Coronary artery (tissue), 2 donors: ENCODE measurements at regions not wholly inside any gene's neighbourhood (a gene's known extent, or its start where the extent isn't known, plus 50 kb on each side); places are given as distances from the start of the nearest gene placed in this dataset.
"Not testable (repeated sequence)": the region's sequence is repeated elsewhere in the genome, so short reads cannot be mapped to it uniquely, and the experiment has no call there.

ENCODE experiments used
- DNase-seq: peaks from one replicate; pipeline ENCODE4 v3.0.0-alpha.2; 2017; ENCODE audit warnings: low spot score
- H3K27ac ChIP-seq, 2 donors: fragments of 200-600 bp; sonication (generic); one replicate each; pipeline ENCODE4 v1.5.1; 2016 to 2019
- H3K4me3 ChIP-seq: fragments of 200-600 bp; sonication (generic); 2 replicates; pipeline ENCODE4 v1.5.1; 2016; ENCODE audit warnings: mild to moderate bottlenecking, moderate library complexity
- CTCF ChIP-seq: fragments of 200-600 bp; sonication (generic); IDR thresholded peaks from one replicate; pipeline ENCODE4 v1.5.1; 2019; ENCODE audit warnings: antibody characterized with exemption

- TF ChIP-seq CTCF, result no peak
- Histone ChIP-seq H3K27ac (no peak overlapping the region), H3K4me3 (no peak overlapping the region)
- DNase-seq, result no peak
Measured at GRCh38 chr12:84463741-84464495, 448.7 kb downstream of the SLC6A15 start.

GRCh38 chr12:84455598-84455997, 457.0 kb downstream of the SLC6A15 start:
- no peak overlapping the region for H3K4me3 ChIP-seq
- H3K27ac ChIP-seq, result no peak overlapping the region
- DNase-seq, result no peak
- no peak for TF ChIP-seq CTCF

GRCh38 chr12:84446478-84446877, 466.1 kb downstream of the SLC6A15 start:
- DNase-seq, H3K27ac ChIP-seq, H3K4me3 ChIP-seq: not testable (repeated sequence)

GRCh38 chr12:84436134-84436533, 476.5 kb downstream of the SLC6A15 start:
- Histone ChIP-seq H3K4me3 (no peak overlapping the region), H3K27ac (no peak overlapping the region)
- DNase-seq, result no peak
- no peak for TF ChIP-seq CTCF

GRCh38 chr12:84435682-84436081, 476.9 kb downstream of the SLC6A15 start:
- Histone ChIP-seq H3K27ac (no peak overlapping the region), H3K4me3 (no peak overlapping the region)
- no peak for TF ChIP-seq CTCF
- DNase-seq, result no peak

- TF ChIP-seq CTCF, result no peak
- Histone ChIP-seq H3K27ac (no peak overlapping the region), H3K4me3 (no peak overlapping the region)
- no peak for DNase-seq
Measured at GRCh38 chr12:84422340-84422739, 490.3 kb downstream of the SLC6A15 start.

GRCh38 chr12:84421103-84421502, 491.5 kb downstream of the SLC6A15 start:
- DNase-seq, result no peak
- no peak for TF ChIP-seq CTCF
- Histone ChIP-seq H3K27ac (no peak overlapping the region), H3K4me3 (no peak overlapping the region)
